Vagina (tissue), 2 donors: ENCODE measurements at regions not wholly inside any gene's neighbourhood (a gene's known extent, or its start where the extent isn't known, plus 50 kb on each side); places are given as distances from the start of the nearest gene placed in this dataset.

ENCODE experiments used
- DNase-seq, 2 donors: peaks; one replicate each; pipeline ENCODE4 v3.0.0-alpha.2; 2017; ENCODE audit errors: extremely low spot score in 2 of 2
- H3K27ac ChIP-seq: fragments of 200-600 bp; sonication (generic); one replicate; pipeline ENCODE4 v1.5.1; 2019
- H3K27me3 ChIP-seq: fragments of 200-600 bp; sonication (generic); one replicate; pipeline ENCODE4 v1.5.1; 2019
- H3K36me3 ChIP-seq, 2 donors: fragments of 200-600 bp; sonication (generic); one replicate each; pipeline ENCODE4 v1.5.1; 2017 to 2019
- H3K4me1 ChIP-seq: fragments of 200-600 bp; sonication (generic); one replicate; pipeline ENCODE4 v1.5.1; 2019
- H3K4me3 ChIP-seq, 2 donors: fragments of 200-600 bp; sonication (generic); 1 replicate in 1 of 2; 2 replicates in 1 of 2; pipeline ENCODE4 v1.5.1; 2016 to 2019
- H3K9me3 ChIP-seq: fragments of 200-600 bp; sonication (generic); one replicate; pipeline ENCODE4 v1.5.1; 2019
- CTCF ChIP-seq, 3 experiments: fragments of 450-650 bp in 2 of 3; fragments of 200-600 bp in 1 of 3; sonication (generic) in 1 of 3; IDR thresholded peaks; one replicate each; pipeline ENCODE4 v1.5.1; 2017 to 2019; ENCODE audit warnings: antibody characterized with exemption in 3 of 3, mild to moderate bottlenecking in 2 of 3, moderate library complexity in 2 of 3
- POLR2A ChIP-seq, 2 donors: fragments of 450-650 bp; IDR thresholded peaks; one replicate each; pipeline ENCODE4 v1.6.1; 2017; ENCODE audit warnings: antibody characterized with exemption in 2 of 2, mild to moderate bottlenecking in 2 of 2, moderate library complexity in 2 of 2
- POLR2AphosphoS5 ChIP-seq, 2 donors: sonication (generic); formaldehyde crosslinking; IDR thresholded peaks; one replicate each; pipeline ENCODE4 v1.9.0; 2017; ENCODE audit warnings: antibody characterized with exemption in 2 of 2, mild to moderate bottlenecking in 2 of 2, low read depth in 1 of 2; ENCODE audit not compliant: insufficient read depth in 1 of 2
- intact Hi-C: fragments of 100-400 bp; cut with DNase I; formaldehyde crosslinking; loops from one replicate; pipeline ENCODE4 v1.15.1; 2023

- H3K9me3 ChIP-seq, result no peaks in the 10 kb centered on the region
- DNase-seq, result no peak
- H3K4me3 ChIP-seq, result no peak overlapping the region
- no peaks in the 10 kb centered on the region for H3K36me3 ChIP-seq
- no peaks in the 10 kb centered on the region for H3K27me3 ChIP-seq
- TF ChIP-seq CTCF (IDR thresholded peaks at IDR 0.05), result no peak
- TF ChIP-seq POLR2A (IDR thresholded peaks at IDR 0.05), result no peak
- TF ChIP-seq POLR2AphosphoS5 (IDR thresholded peaks at IDR 0.05; ENCODE audit: insufficient read depth in 1 of 2, low read depth in 1 of 2), result no peak
- no peak overlapping the region for H3K27ac ChIP-seq
- H3K4me1 ChIP-seq, result no peaks in the 10 kb centered on the region
- intact Hi-C loops, result no loop called here
These were observed 201.6 kb downstream of the HNRNPD start for GRCh38 chr4:82172186-82172585.

GRCh38 chr4:82171531-82172155 lies 202.1 kb downstream of the HNRNPD start:
- no peak for DNase-seq
- Histone ChIP-seq H3K4me1 (no peaks in the 10 kb centered on the region), H3K4me3 (no peak overlapping the region), H3K36me3 (no peaks in the 10 kb centered on the region), H3K27me3 (no peaks in the 10 kb centered on the region), H3K27ac (no peak overlapping the region), H3K9me3 (no peaks in the 10 kb centered on the region)
- TF ChIP-seq POLR2A (IDR thresholded peaks at IDR 0.05) (no peak), POLR2AphosphoS5 (IDR thresholded peaks at IDR 0.05; ENCODE audit: insufficient read depth in 1 of 2, low read depth in 1 of 2) (no peak), CTCF (IDR thresholded peaks at IDR 0.05) (no peak)
- intact Hi-C loops, result no loop called here

GRCh38 chr4:82149750-82150149 lies 224.0 kb downstream of the HNRNPD start:
- H3K4me1 ChIP-seq, result no peaks in the 10 kb centered on the region
- no peak overlapping the region for H3K27ac ChIP-seq
- H3K9me3 ChIP-seq, result no peaks in the 10 kb centered on the region
- TF ChIP-seq CTCF (IDR thresholded peaks at IDR 0.05) (no peak), POLR2AphosphoS5 (IDR thresholded peaks at IDR 0.05; ENCODE audit: insufficient read depth in 1 of 2, low read depth in 1 of 2) (no peak), POLR2A (IDR thresholded peaks at IDR 0.05) (no peak)
- H3K27me3 ChIP-seq, result no peaks in the 10 kb centered on the region
- H3K4me3 ChIP-seq, result no peak overlapping the region
- intact Hi-C loops, result no loop called here
- DNase-seq, result no peak
- no peaks in the 10 kb centered on the region for H3K36me3 ChIP-seq

- no peak overlapping the region for H3K27ac ChIP-seq
- intact Hi-C loops, result no loop called here
- no peak overlapping the region for H3K4me3 ChIP-seq
- no peak for DNase-seq
- TF ChIP-seq POLR2AphosphoS5 (IDR thresholded peaks at IDR 0.05; ENCODE audit: insufficient read depth in 1 of 2, low read depth in 1 of 2) (no peak), POLR2A (IDR thresholded peaks at IDR 0.05) (no peak), CTCF (IDR thresholded peaks at IDR 0.05) (no peak)
- H3K4me1 ChIP-seq, result no peaks in the 10 kb centered on the region
- no peaks in the 10 kb centered on the region for H3K27me3 ChIP-seq
- no peaks in the 10 kb centered on the region for H3K36me3 ChIP-seq
- no peaks in the 10 kb centered on the region for H3K9me3 ChIP-seq
These were observed 227.9 kb downstream of the HNRNPD start for GRCh38 chr4:82145850-82146249.

GRCh38 chr4:82140422-82140821 lies 233.4 kb downstream of the HNRNPD start:
- TF ChIP-seq POLR2A (IDR thresholded peaks at IDR 0.05) (no peak), POLR2AphosphoS5 (IDR thresholded peaks at IDR 0.05; ENCODE audit: insufficient read depth in 1 of 2, low read depth in 1 of 2) (no peak), CTCF (IDR thresholded peaks at IDR 0.05) (no peak)
- no peak for DNase-seq
- no peaks in the 10 kb centered on the region for H3K27me3 ChIP-seq
- intact Hi-C loops, result no loop called here
- H3K36me3 ChIP-seq, result no peaks in the 10 kb centered on the region
- H3K4me1 ChIP-seq, result no peaks in the 10 kb centered on the region
- no peak overlapping the region for H3K4me3 ChIP-seq
- H3K9me3 ChIP-seq, result no peaks in the 10 kb centered on the region
- no peak overlapping the region for H3K27ac ChIP-seq
